NCI-H1694 (cell line): ENCODE measurements at regions not wholly inside any gene's neighbourhood (a gene's known extent, or its start where the extent isn't known, plus 50 kb on each side); places are given as distances from the start of the nearest gene placed in this dataset.

Experiments used
- DNase-seq: peaks from one replicate; lab custom pipeline; 2025; lab: John Stamatoyannopoulos, UW

- DNase-seq, result no peak
Measured at GRCh38 chr1:67948151-67949080, 102.0 kb downstream of the DIRAS3 start.

GRCh38 chr1:67947114-67947513 is 103.3 kb downstream of the DIRAS3 start:
- DNase-seq, result no peak

GRCh38 chr1:67945733-67946374 is 104.6 kb downstream of the DIRAS3 start:
- DNase-seq, result peak; percentile 84

GRCh38 chr1:67942274-67942673 is 108.2 kb downstream of the DIRAS3 start:
- DNase-seq, result no peak

GRCh38 chr1:67941746-67942145 is 108.5 kb upstream of the GNG12 start:
- no peak for DNase-seq

- DNase-seq, result no peak
Measured at GRCh38 chr1:67941155-67941554, 107.9 kb upstream of the GNG12 start.

GRCh38 chr1:67939942-67940341 is 106.7 kb upstream of the GNG12 start:
- DNase-seq, result no peak

- no peak for DNase-seq
Measured at GRCh38 chr1:67939186-67939743, 106.0 kb upstream of the GNG12 start.

GRCh38 chr1:67937651-67938050 is 104.4 kb upstream of the GNG12 start:
- DNase-seq, result no peak

- DNase-seq, result no peak
Measured at GRCh38 chr1:67937010-67937409, 103.7 kb upstream of the GNG12 start.

GRCh38 chr1:67935560-67935959 is 102.3 kb upstream of the GNG12 start:
- DNase-seq, result no peak

GRCh38 chr1:67931198-67931597 is 97.9 kb upstream of the GNG12 start:
- DNase-seq, result no peak

GRCh38 chr1:67923074-67923473 is 89.8 kb upstream of the GNG12 start:
- DNase-seq, result no peak

GRCh38 chr1:67921725-67922489 is 88.6 kb upstream of the GNG12 start:
- DNase-seq, result no peak

GRCh38 chr1:67919274-67920072 is 86.2 kb upstream of the GNG12 start:
- no peak for DNase-seq

- no peak for DNase-seq
Measured at GRCh38 chr1:67918067-67918466, 84.8 kb upstream of the GNG12 start.

GRCh38 chr1:67917006-67917405 is 83.7 kb upstream of the GNG12 start:
- DNase-seq, result no peak

GRCh38 chr1:67916140-67916886 is 83.0 kb upstream of the GNG12 start:
- DNase-seq, result no peak

- DNase-seq, result no peak
Measured at GRCh38 chr1:67909776-67910175, 76.5 kb upstream of the GNG12 start.

- DNase-seq, result no peak
Measured at GRCh38 chr1:67908250-67908936, 75.1 kb upstream of the GNG12 start.
